ENCODE measurements at regions not wholly inside any gene's neighbourhood (a gene's known extent, or its start where the extent isn't known, plus 50 kb on each side); places are given as distances from the start of the nearest gene placed in this dataset.

GRCh38 chr3:20846832-20847231 is 660.8 kb upstream of the SGO1 start:
- Histone ChIP-seq H3K23ac (ENCODE audit: low read length) (no peak overlapping the region), H3K4me1 (ENCODE audit: control insufficient read depth, low read depth, low read length) (no peaks in the 10 kb centered on the region), H2AK5ac (ENCODE audit: low read length) (no peak overlapping the region), H3K27ac (ENCODE audit: low read depth, low read length) (no peak overlapping the region), H3K9ac (ENCODE audit: low read length) (no peak overlapping the region), H4K5ac (ENCODE audit: low read length) (no peak overlapping the region), H3K79me2 (ENCODE audit: control insufficient read depth, insufficient read depth, low read length) (no peaks in the 10 kb centered on the region), H2BK15ac (replicated peaks; ENCODE audit: low read depth) (no peak overlapping the region), H3K18ac (ENCODE audit: low read length) (no peak overlapping the region), H3K4me3 (ENCODE audit: low read length) (no peak overlapping the region), H2BK120ac (ENCODE audit: low read depth, low read length) (no peak overlapping the region), H3K4me2 (ENCODE audit: low read length) (no peak overlapping the region), H3K79me1 (ENCODE audit: low read length) (no peaks in the 10 kb centered on the region), H4K8ac (ENCODE audit: low read depth, low read length) (no peak overlapping the region), H2BK5ac (ENCODE audit: low read length) (no peak overlapping the region), H3K27me3 (ENCODE audit: insufficient read depth, low read length, poor library complexity) (no peaks in the 10 kb centered on the region), H3K56ac (ENCODE audit: low read length) (no peak overlapping the region), H3K36me3 (ENCODE audit: control insufficient read depth, insufficient read depth, low read length) (no peaks in the 10 kb centered on the region), H3K4ac (ENCODE audit: low read depth, low read length) (no peak overlapping the region)
- no peak for DNase-seq
- no CpG with 5 or more reads among the region's 3 CpGs for WGBS (ENCODE audit: extremely low coverage, insufficient coverage, low lambda C conversion rate)

GRCh38 chr3:20846066-20846465 is 660.1 kb upstream of the SGO1 start:
- H3K4me1 ChIP-seq (ENCODE audit: control insufficient read depth, low read depth, low read length), result no peaks in the 10 kb centered on the region
- H3K9ac ChIP-seq (ENCODE audit: low read length), result no peak overlapping the region
- H2AK5ac ChIP-seq (ENCODE audit: low read length), result no peak overlapping the region
- H3K56ac ChIP-seq (ENCODE audit: low read length), result no peak overlapping the region
- H3K27me3 ChIP-seq (ENCODE audit: insufficient read depth, low read length, poor library complexity), result no peaks in the 10 kb centered on the region
- H3K18ac ChIP-seq (ENCODE audit: low read length), result no peak overlapping the region
- H4K8ac ChIP-seq (ENCODE audit: low read depth, low read length), result no peak overlapping the region
- no peak overlapping the region for H2BK15ac ChIP-seq (replicated peaks; ENCODE audit: low read depth)
- no peaks in the 10 kb centered on the region for H3K36me3 ChIP-seq (ENCODE audit: control insufficient read depth, insufficient read depth, low read length)
- no peak overlapping the region for H3K23ac ChIP-seq (ENCODE audit: low read length)
- no peak overlapping the region for H2BK5ac ChIP-seq (ENCODE audit: low read length)
- H3K27ac ChIP-seq (ENCODE audit: low read depth, low read length), result no peak overlapping the region
- H3K4ac ChIP-seq (ENCODE audit: low read depth, low read length), result no peak overlapping the region
- no peak overlapping the region for H3K4me2 ChIP-seq (ENCODE audit: low read length)
- no peak overlapping the region for H2BK120ac ChIP-seq (ENCODE audit: low read depth, low read length)
- no CpG with 5 or more reads among the region's 2 CpGs for WGBS (ENCODE audit: extremely low coverage, insufficient coverage, low lambda C conversion rate)
- H3K79me1 ChIP-seq (ENCODE audit: low read length), result no peaks in the 10 kb centered on the region
- no peak for DNase-seq
- no peaks in the 10 kb centered on the region for H3K79me2 ChIP-seq (ENCODE audit: control insufficient read depth, insufficient read depth, low read length)
- H3K4me3 ChIP-seq (ENCODE audit: low read length), result no peak overlapping the region
- no peak overlapping the region for H4K5ac ChIP-seq (ENCODE audit: low read length)

GRCh38 chr3:20844851-20845250 is 658.8 kb upstream of the SGO1 start:
- Histone ChIP-seq H2AK5ac (ENCODE audit: low read length) (no peak overlapping the region), H3K23ac (ENCODE audit: low read length) (no peak overlapping the region), H3K79me2 (ENCODE audit: control insufficient read depth, insufficient read depth, low read length) (no peaks in the 10 kb centered on the region), H3K4ac (ENCODE audit: low read depth, low read length) (no peak overlapping the region), H2BK15ac (replicated peaks; ENCODE audit: low read depth) (no peak overlapping the region), H3K4me1 (ENCODE audit: control insufficient read depth, low read depth, low read length) (no peaks in the 10 kb centered on the region), H2BK120ac (ENCODE audit: low read depth, low read length) (no peak overlapping the region), H2BK5ac (ENCODE audit: low read length) (no peak overlapping the region), H3K27me3 (ENCODE audit: insufficient read depth, low read length, poor library complexity) (no peaks in the 10 kb centered on the region), H4K5ac (ENCODE audit: low read length) (no peak overlapping the region), H3K56ac (ENCODE audit: low read length) (no peak overlapping the region), H4K8ac (ENCODE audit: low read depth, low read length) (no peak overlapping the region), H3K4me2 (ENCODE audit: low read length) (no peak overlapping the region), H3K4me3 (ENCODE audit: low read length) (no peak overlapping the region), H3K9ac (ENCODE audit: low read length) (no peak overlapping the region), H3K79me1 (ENCODE audit: low read length) (no peaks in the 10 kb centered on the region), H3K18ac (ENCODE audit: low read length) (no peak overlapping the region), H3K27ac (ENCODE audit: low read depth, low read length) (no peak overlapping the region), H3K36me3 (ENCODE audit: control insufficient read depth, insufficient read depth, low read length) (no peaks in the 10 kb centered on the region)
- WGBS (ENCODE audit: extremely low coverage, insufficient coverage, low lambda C conversion rate), result no CpG with 5 or more reads among the region's 5 CpGs
- DNase-seq, result no peak

- DNase-seq, result no peak
- Histone ChIP-seq H3K18ac (ENCODE audit: low read length) (no peak overlapping the region), H3K4me2 (ENCODE audit: low read length) (no peak overlapping the region)
Measured at GRCh38 chr3:20842594-20843436, 656.8 kb upstream of the SGO1 start.

GRCh38 chr3:20842002-20842401 is 656.0 kb upstream of the SGO1 start:
- Histone ChIP-seq H3K9ac (ENCODE audit: low read length) (no peak overlapping the region), H2BK15ac (replicated peaks; ENCODE audit: low read depth) (no peak overlapping the region), H3K4me2 (ENCODE audit: low read length) (no peak overlapping the region), H3K4ac (ENCODE audit: low read depth, low read length) (no peak overlapping the region), H2BK120ac (ENCODE audit: low read depth, low read length) (no peak overlapping the region), H3K56ac (ENCODE audit: low read length) (no peak overlapping the region), H3K23ac (ENCODE audit: low read length) (no peak overlapping the region), H3K4me1 (ENCODE audit: control insufficient read depth, low read depth, low read length) (no peaks in the 10 kb centered on the region), H2AK5ac (ENCODE audit: low read length) (no peak overlapping the region), H3K27me3 (ENCODE audit: insufficient read depth, low read length, poor library complexity) (no peaks in the 10 kb centered on the region), H3K18ac (ENCODE audit: low read length) (no peak overlapping the region), H4K5ac (ENCODE audit: low read length) (no peak overlapping the region), H3K36me3 (ENCODE audit: control insufficient read depth, insufficient read depth, low read length) (no peaks in the 10 kb centered on the region), H3K79me2 (ENCODE audit: control insufficient read depth, insufficient read depth, low read length) (no peaks in the 10 kb centered on the region), H2BK5ac (ENCODE audit: low read length) (no peak overlapping the region), H4K8ac (ENCODE audit: low read depth, low read length) (no peak overlapping the region), H3K27ac (ENCODE audit: low read depth, low read length) (no peak overlapping the region), H3K4me3 (ENCODE audit: low read length) (no peak overlapping the region), H3K79me1 (ENCODE audit: low read length) (no peaks in the 10 kb centered on the region)
- DNase-seq, result no peak
- no CpG with 5 or more reads among the region's 6 CpGs for WGBS (ENCODE audit: extremely low coverage, insufficient coverage, low lambda C conversion rate)

More at GRCh38 chr3:20842594-20843436, 656.8 kb upstream of the SGO1 start:
- Histone ChIP-seq H3K79me1 (ENCODE audit: low read length) (no peaks in the 10 kb centered on the region), H4K5ac (ENCODE audit: low read length) (no peak overlapping the region), H3K27me3 (ENCODE audit: insufficient read depth, low read length, poor library complexity) (no peaks in the 10 kb centered on the region), H3K23ac (ENCODE audit: low read length) (no peak overlapping the region), H3K4ac (ENCODE audit: low read depth, low read length) (no peak overlapping the region), H3K4me1 (ENCODE audit: control insufficient read depth, low read depth, low read length) (no peaks in the 10 kb centered on the region), H2BK120ac (ENCODE audit: low read depth, low read length) (no peak overlapping the region), H3K4me3 (ENCODE audit: low read length) (no peak overlapping the region), H2AK5ac (ENCODE audit: low read length) (no peak overlapping the region), H3K36me3 (ENCODE audit: control insufficient read depth, insufficient read depth, low read length) (no peaks in the 10 kb centered on the region), H4K8ac (ENCODE audit: low read depth, low read length) (no peak overlapping the region), H3K56ac (ENCODE audit: low read length) (no peak overlapping the region), H3K79me2 (ENCODE audit: control insufficient read depth, insufficient read depth, low read length) (no peaks in the 10 kb centered on the region), H2BK5ac (ENCODE audit: low read length) (no peak overlapping the region), H2BK15ac (replicated peaks; ENCODE audit: low read depth) (no peak overlapping the region), H3K27ac (ENCODE audit: low read depth, low read length) (no peak overlapping the region), H3K9ac (ENCODE audit: low read length) (no peak overlapping the region)
- WGBS (ENCODE audit: extremely low coverage, insufficient coverage, low lambda C conversion rate), result no CpG with 5 or more reads among the region's 3 CpGs

Data from mesendoderm (in vitro differentiated cells).